ENCODE measurements at regions not wholly inside any gene's neighbourhood (a gene's known extent, or its start where the extent isn't known, plus 50 kb on each side); places are given as distances from the start of the nearest gene placed in this dataset.

DNA sequence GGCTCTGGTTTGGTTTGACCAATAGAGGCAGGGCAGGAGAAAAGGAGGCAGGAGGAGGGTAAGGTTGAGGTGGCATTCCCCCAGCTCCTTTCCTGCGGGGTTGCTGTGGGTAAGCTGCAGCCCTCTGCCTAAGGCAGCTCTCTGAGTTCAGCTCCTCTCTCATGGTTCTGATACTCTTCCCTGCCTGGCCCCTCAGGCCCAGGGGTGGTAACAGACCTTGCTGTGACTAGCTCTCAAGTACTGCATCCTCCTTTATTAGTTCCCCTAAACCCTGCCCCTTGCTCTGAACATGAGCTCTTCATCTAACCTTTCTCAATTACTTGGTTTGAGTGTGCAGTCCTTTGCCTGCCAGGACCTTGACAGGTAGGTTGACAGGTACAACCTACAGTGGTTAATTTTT lies 205.5 kb downstream of the SLC4A3 start:
- TF ChIP-seq CTCF (IDR thresholded peaks at IDR 0.05), result no peak
- no peak for TF ChIP-seq POLR2A (IDR thresholded peaks at IDR 0.05)
- no peak for TF ChIP-seq POLR2AphosphoS5 (IDR thresholded peaks at IDR 0.05)
